ENCODE measurements at regions not wholly inside any gene's neighbourhood (a gene's known extent, or its start where the extent isn't known, plus 50 kb on each side); places are given as distances from the start of the nearest gene placed in this dataset.

DNA sequence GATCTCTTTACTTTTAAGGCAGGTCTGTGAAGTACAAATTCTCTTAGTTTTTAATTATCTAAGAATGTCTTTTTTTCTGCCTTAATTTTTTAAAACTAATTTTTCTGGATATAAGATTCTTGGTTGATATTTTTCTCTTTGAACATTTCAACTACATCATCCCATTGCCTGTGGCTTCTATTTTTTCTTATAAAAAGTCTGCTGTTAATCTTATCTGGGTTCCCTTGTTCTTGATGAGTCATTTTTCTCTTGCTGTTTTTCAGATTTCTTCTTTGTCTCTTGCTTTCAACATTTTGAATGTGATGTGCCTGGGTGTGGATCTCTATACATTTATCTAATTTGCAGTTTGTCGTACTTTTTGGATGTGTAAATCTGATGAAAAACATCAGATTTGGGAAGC is 525.2 kb upstream of the PBX1 start:
- no peak for TF ChIP-seq POLR2A (IDR thresholded peaks at IDR 0.05)
- TF ChIP-seq, protein P1, sequence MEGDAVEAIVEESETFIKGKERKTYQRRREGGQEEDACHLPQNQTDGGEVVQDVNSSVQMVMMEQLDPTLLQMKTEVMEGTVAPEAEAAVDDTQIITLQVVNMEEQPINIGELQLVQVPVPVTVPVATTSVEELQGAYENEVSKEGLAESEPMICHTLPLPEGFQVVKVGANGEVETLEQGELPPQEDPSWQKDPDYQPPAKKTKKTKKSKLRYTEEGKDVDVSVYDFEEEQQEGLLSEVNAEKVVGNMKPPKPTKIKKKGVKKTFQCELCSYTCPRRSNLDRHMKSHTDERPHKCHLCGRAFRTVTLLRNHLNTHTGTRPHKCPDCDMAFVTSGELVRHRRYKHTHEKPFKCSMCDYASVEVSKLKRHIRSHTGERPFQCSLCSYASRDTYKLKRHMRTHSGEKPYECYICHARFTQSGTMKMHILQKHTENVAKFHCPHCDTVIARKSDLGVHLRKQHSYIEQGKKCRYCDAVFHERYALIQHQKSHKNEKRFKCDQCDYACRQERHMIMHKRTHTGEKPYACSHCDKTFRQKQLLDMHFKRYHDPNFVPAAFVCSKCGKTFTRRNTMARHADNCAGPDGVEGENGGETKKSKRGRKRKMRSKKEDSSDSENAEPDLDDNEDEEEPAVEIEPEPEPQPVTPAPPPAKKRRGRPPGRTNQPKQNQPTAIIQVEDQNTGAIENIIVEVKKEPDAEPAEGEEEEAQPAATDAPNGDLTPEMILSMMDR (IDR thresholded peaks at IDR 0.05): no peak
